IMR-90 (cell line): ENCODE measurements at regions not wholly inside any gene's neighbourhood (a gene's known extent, or its start where the extent isn't known, plus 50 kb on each side); places are given as distances from the start of the nearest gene placed in this dataset.

Source experiments
- RAD21 ChIP-seq: IDR thresholded peaks from 2 replicates; pipeline ENCODE4 v1.6.1; 2012; ENCODE audit warnings: low read length, improper control_type of control experiment
- TF ChIP-seq, protein P1 (sequence below): conservative IDR thresholded peaks from 2 replicates; pipeline ENCODE4 v1.5.1; 2012; ENCODE audit warnings: mild to moderate bottlenecking, low read depth, low read length, improper control_type of control experiment

DNA sequence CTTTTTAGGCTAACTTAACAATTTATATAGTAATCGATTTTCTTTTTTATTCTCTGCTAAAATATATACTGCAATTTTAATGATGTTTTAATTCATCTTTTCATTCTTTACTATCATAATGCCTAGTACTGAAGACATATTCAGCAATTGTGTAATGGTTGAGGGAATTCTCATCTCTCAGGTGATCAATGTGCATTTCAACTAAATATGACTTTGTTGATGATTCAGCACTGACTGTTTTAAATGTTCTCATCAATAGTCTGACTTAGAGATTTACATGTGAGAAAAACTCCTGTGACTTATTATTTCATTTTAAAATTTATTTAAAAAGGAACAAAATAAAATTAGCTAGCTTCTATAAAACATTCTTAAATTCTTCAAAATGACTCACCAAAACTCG, 1450.3 kb downstream of the STIM2 start:
- TF ChIP-seq, protein P1, sequence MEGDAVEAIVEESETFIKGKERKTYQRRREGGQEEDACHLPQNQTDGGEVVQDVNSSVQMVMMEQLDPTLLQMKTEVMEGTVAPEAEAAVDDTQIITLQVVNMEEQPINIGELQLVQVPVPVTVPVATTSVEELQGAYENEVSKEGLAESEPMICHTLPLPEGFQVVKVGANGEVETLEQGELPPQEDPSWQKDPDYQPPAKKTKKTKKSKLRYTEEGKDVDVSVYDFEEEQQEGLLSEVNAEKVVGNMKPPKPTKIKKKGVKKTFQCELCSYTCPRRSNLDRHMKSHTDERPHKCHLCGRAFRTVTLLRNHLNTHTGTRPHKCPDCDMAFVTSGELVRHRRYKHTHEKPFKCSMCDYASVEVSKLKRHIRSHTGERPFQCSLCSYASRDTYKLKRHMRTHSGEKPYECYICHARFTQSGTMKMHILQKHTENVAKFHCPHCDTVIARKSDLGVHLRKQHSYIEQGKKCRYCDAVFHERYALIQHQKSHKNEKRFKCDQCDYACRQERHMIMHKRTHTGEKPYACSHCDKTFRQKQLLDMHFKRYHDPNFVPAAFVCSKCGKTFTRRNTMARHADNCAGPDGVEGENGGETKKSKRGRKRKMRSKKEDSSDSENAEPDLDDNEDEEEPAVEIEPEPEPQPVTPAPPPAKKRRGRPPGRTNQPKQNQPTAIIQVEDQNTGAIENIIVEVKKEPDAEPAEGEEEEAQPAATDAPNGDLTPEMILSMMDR: no peak
- TF ChIP-seq RAD21: no peak
